GM19395 (cell line): ENCODE measurements at regions not wholly inside any gene's neighbourhood (a gene's known extent, or its start where the extent isn't known, plus 50 kb on each side); places are given as distances from the start of the nearest gene placed in this dataset.
A peak's percentile ranks its signal among the peaks of the same experiment; 100 is the strongest.
"Not testable (repeated sequence)": the region's sequence is repeated elsewhere in the genome, so short reads cannot be mapped to it uniquely, and the experiment has no call there.

ENCODE experiments used
- ATAC-seq: cut with Tn5 transposase; IDR thresholded peaks from one replicate; pipeline ENCODE4 v1.9.1; 2021; ENCODE audit warnings: mild to moderate bottlenecking, moderate library complexity; ENCODE audit not compliant: unreplicated experiment

GRCh38 chr3:168802766-168803165 lies 707.0 kb upstream of the GOLIM4 start:
- ATAC-seq: no peak

GRCh38 chr3:168801794-168802193 lies 706.1 kb upstream of the GOLIM4 start:
- ATAC-seq: no peak

- ATAC-seq: no peak
Observed at GRCh38 chr3:168796339-168796738, 700.6 kb upstream of the GOLIM4 start.

GRCh38 chr3:168794427-168794826 lies 698.7 kb upstream of the GOLIM4 start:
- no peak for ATAC-seq

- ATAC-seq: no peak
Observed at GRCh38 chr3:168782193-168782592, 686.5 kb upstream of the GOLIM4 start.

- ATAC-seq: not testable (repeated sequence)
Observed at GRCh38 chr3:168779970-168780645, 684.4 kb upstream of the GOLIM4 start.

- no peak for ATAC-seq
Observed at GRCh38 chr3:168753724-168754123, 658.0 kb upstream of the GOLIM4 start.

- ATAC-seq: no peak
Observed at GRCh38 chr3:168752339-168752738, 656.6 kb upstream of the GOLIM4 start.

- no peak for ATAC-seq
Observed at GRCh38 chr3:168747697-168748096, 652.0 kb upstream of the GOLIM4 start.

GRCh38 chr3:168738527-168739325 lies 643.0 kb upstream of the GOLIM4 start:
- ATAC-seq: no peak

- no peak for ATAC-seq
Observed at GRCh38 chr3:168736202-168736601, 640.5 kb upstream of the GOLIM4 start.

GRCh38 chr3:168730073-168730472 lies 634.3 kb upstream of the GOLIM4 start:
- ATAC-seq: no peak

- ATAC-seq: no peak
Observed at GRCh38 chr3:168722091-168722490, 626.4 kb upstream of the GOLIM4 start.

GRCh38 chr3:168714609-168715240 lies 619.0 kb upstream of the GOLIM4 start:
- ATAC-seq: peak; percentile 98

- no peak for ATAC-seq
Observed at GRCh38 chr3:168709073-168709472, 613.3 kb upstream of the GOLIM4 start.

- peak; percentile 62 for ATAC-seq
Observed at GRCh38 chr3:168707900-168708299, 612.2 kb upstream of the GOLIM4 start.

- no peak for ATAC-seq
Observed at GRCh38 chr3:168705412-168705811, 609.7 kb upstream of the GOLIM4 start.

- no peak for ATAC-seq
Observed at GRCh38 chr3:168696051-168696450, 600.3 kb upstream of the GOLIM4 start.

GRCh38 chr3:168693870-168694269 lies 598.1 kb upstream of the GOLIM4 start:
- no peak for ATAC-seq

- no peak for ATAC-seq
Observed at GRCh38 chr3:168688267-168688666, 592.5 kb upstream of the GOLIM4 start.

- ATAC-seq: no peak
Observed at GRCh38 chr3:168684519-168684918, 588.8 kb upstream of the GOLIM4 start.

GRCh38 chr3:168678730-168679129 lies 583.0 kb upstream of the GOLIM4 start:
- no peak for ATAC-seq
